ENCODE measurements at regions not wholly inside any gene's neighbourhood (a gene's known extent, or its start where the extent isn't known, plus 50 kb on each side); places are given as distances from the start of the nearest gene placed in this dataset.

DNA sequence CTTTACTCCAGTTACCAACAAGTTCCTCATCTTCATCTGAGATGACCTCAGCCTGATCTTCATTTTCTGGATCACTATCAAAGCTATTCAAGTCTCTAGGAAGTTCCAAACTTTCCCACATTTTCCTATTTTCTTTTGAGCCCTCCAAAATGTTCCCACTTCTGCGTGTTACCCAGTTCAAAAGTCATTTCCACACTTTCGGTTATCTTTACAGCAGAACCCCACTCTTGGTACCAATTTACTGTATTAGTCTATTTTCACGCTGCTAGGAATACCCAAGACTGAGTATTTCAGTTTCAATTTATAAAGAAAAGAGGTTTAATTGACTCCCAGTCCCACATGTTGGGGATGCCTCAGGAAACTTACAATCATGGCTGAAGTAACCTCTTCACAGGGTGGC lies 274.3 kb downstream of the FGF9 start:
- no peak overlapping the region for H3K56ac ChIP-seq (ENCODE audit: insufficient read length, low read depth, low read length)
- Mint-ChIP-seq H3K4me1 (peaks cover 0 to 4% of the 10 kb centered on the region in 2 experiments; a peak in 1 of 4 replicates), H3K9me3 (peaks cover 44 to 45% of the 10 kb centered on the region in 2 experiments), H3K36me3 (ENCODE audit: insufficient read depth in 1 of 3, low read depth in 3 of 3) (peaks cover 8 to 21% (median 19%) of the 10 kb centered on the region in 3 experiments; a peak in 6 of 7 replicates), H3K27me3 (ENCODE audit: low read depth) (no peaks in the 10 kb centered on the region; the same call in 1 of the 2 replicates), H3K27ac (no peak overlapping the region), H3K4me3 (no peak overlapping the region)
- no peaks in the 10 kb centered on the region for H4K20me1 ChIP-seq (ENCODE audit: control insufficient read depth, insufficient read depth, insufficient read length)
- no peak overlapping the region for H2AFZ ChIP-seq (ENCODE audit: low read length)
- H3K4ac ChIP-seq (ENCODE audit: low read depth, low read length): no peak overlapping the region
- no peaks in the 10 kb centered on the region for H3K23me2 ChIP-seq (ENCODE audit: insufficient read length, low read depth, low read length, poor library complexity, severe bottlenecking)
- H3K27ac ChIP-seq (ENCODE audit: insufficient read length, low read depth, low read length): no peak overlapping the region
- peaks cover 31% of the 10 kb centered on the region for H3K9me3 ChIP-seq (ENCODE audit: control insufficient read depth, low read depth, low read length)
- TF ChIP-seq, protein P1, sequence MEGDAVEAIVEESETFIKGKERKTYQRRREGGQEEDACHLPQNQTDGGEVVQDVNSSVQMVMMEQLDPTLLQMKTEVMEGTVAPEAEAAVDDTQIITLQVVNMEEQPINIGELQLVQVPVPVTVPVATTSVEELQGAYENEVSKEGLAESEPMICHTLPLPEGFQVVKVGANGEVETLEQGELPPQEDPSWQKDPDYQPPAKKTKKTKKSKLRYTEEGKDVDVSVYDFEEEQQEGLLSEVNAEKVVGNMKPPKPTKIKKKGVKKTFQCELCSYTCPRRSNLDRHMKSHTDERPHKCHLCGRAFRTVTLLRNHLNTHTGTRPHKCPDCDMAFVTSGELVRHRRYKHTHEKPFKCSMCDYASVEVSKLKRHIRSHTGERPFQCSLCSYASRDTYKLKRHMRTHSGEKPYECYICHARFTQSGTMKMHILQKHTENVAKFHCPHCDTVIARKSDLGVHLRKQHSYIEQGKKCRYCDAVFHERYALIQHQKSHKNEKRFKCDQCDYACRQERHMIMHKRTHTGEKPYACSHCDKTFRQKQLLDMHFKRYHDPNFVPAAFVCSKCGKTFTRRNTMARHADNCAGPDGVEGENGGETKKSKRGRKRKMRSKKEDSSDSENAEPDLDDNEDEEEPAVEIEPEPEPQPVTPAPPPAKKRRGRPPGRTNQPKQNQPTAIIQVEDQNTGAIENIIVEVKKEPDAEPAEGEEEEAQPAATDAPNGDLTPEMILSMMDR (conservative IDR thresholded peaks at IDR 0.05): no peak
- no peaks in the 10 kb centered on the region for H3K79me2 ChIP-seq (ENCODE audit: insufficient read depth, low read length)
- no CpG with 5 or more reads among the region's 3 CpGs for WGBS (ENCODE audit: extremely low coverage, insufficient read length, low lambda C conversion rate)
- no peak overlapping the region for H3T11ph ChIP-seq (ENCODE audit: low read length)
- no peak overlapping the region for H3K4me2 ChIP-seq (ENCODE audit: insufficient read depth, insufficient read length, low read length)
- no peaks in the 10 kb centered on the region; the same call in 1 of the 2 replicates for H3K27me3 ChIP-seq (ENCODE audit: insufficient read depth, low read length)
- H2BK15ac ChIP-seq (ENCODE audit: low read depth, low read length): no peak overlapping the region
- no peak overlapping the region for H3K14ac ChIP-seq (ENCODE audit: insufficient read depth, low read length)
- no peak overlapping the region for H4K8ac ChIP-seq (replicated peaks; ENCODE audit: insufficient read length, low read depth, low read length)
- H3K4me1 ChIP-seq (ENCODE audit: insufficient read depth, low read length): no peaks in the 10 kb centered on the region
- no peak for DNase-seq
- H2BK5ac ChIP-seq (ENCODE audit: insufficient read length, low read length): no peak overlapping the region
- H4K5ac ChIP-seq (ENCODE audit: insufficient read length, low read depth, low read length): no peak overlapping the region
- H3K9ac ChIP-seq (ENCODE audit: extremely low read depth, insufficient read length, low read length): no peak overlapping the region
- no peak overlapping the region for H2AK5ac ChIP-seq (ENCODE audit: insufficient read length, low read length)
- H3K23ac ChIP-seq (ENCODE audit: insufficient read length, low read depth, low read length): no peak overlapping the region
- H2BK120ac ChIP-seq (ENCODE audit: low read depth, low read length, poor library complexity, severe bottlenecking): no peak overlapping the region
- H2BK20ac ChIP-seq (ENCODE audit: low read depth, low read length, poor library complexity, severe bottlenecking): no peak overlapping the region
- H2BK12ac ChIP-seq (ENCODE audit: insufficient read length, low read depth, low read length): no peak overlapping the region
- no peak overlapping the region for H4K91ac ChIP-seq (ENCODE audit: insufficient read length, low read depth, low read length)
- H3K79me1 ChIP-seq (ENCODE audit: insufficient read depth, low read depth, low read length, poor library complexity, severe bottlenecking): no peaks in the 10 kb centered on the region
- H3K18ac ChIP-seq (ENCODE audit: insufficient read length, low read depth, low read length): no peak overlapping the region
